Cardiac muscle cell (in vitro differentiated cells and primary cell): ENCODE measurements at regions not wholly inside any gene's neighbourhood (a gene's known extent, or its start where the extent isn't known, plus 50 kb on each side); places are given as distances from the start of the nearest gene placed in this dataset.

ENCODE experiments used
- DNase-seq, 2 donors: peaks; one replicate each; pipeline versions ENCODE4 v3.0.0 to v3.0.0-alpha.2; 2010 to 2017; ENCODE audit warnings: low read depth in 1 of 2, low spot score in 1 of 2
- H3K27ac ChIP-seq: fragments of 200-600 bp; sonication (generic); 2 replicates; pipeline ENCODE4 v1.5.1; 2016
- H3K27me3 ChIP-seq: fragments of 200-600 bp; sonication (generic); 2 replicates; pipeline ENCODE4 v1.6.0; 2016; ENCODE audit warnings: control low read depth
- H3K36me3 ChIP-seq: fragments of 200-600 bp; sonication (generic); 2 replicates; pipeline ENCODE4 v1.5.1; 2016; ENCODE audit warnings: control low read depth
- H3K4me1 ChIP-seq: fragments of 200-600 bp; sonication (generic); 2 replicates; pipeline ENCODE4 v1.8.1; 2017; ENCODE audit warnings: low read depth, mild to moderate bottlenecking, mixed run types
- H3K4me3 ChIP-seq: fragments of 200-600 bp; sonication (generic); 2 replicates; pipeline ENCODE4 v1.5.1; 2016; ENCODE audit warnings: mild to moderate bottlenecking
- H3K9me3 ChIP-seq: fragments of 200-600 bp; sonication (generic); 2 replicates; pipeline ENCODE4 v1.5.1; 2017; ENCODE audit warnings: low read depth, mild to moderate bottlenecking, control low read depth
- TF ChIP-seq, protein P1 (sequence below): IDR thresholded peaks from 2 replicates; pipeline ENCODE4 v1.5.1; 2012; ENCODE audit warnings: low read depth, mild to moderate bottlenecking, low read length

DNA sequence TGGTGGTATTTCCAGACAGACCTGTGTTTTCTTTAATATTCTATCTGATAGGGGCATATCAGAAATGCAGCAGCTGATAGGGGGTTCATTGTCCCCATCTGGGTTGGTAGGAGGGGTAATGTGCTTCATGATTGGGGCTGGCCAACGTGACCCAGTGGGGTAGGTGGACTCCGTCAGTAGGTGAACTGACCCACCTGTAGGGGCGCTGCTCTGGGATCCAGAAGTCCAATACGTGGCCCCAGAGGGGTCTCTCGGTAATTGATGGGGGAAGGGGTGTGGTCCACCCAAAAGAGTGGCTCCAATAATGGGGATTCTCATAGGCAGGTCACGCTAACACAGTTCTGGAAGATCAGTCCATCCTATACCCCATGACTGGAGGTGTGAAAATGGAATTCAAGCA is 112.0 kb downstream of the PRLHR start:
- TF ChIP-seq, protein P1, sequence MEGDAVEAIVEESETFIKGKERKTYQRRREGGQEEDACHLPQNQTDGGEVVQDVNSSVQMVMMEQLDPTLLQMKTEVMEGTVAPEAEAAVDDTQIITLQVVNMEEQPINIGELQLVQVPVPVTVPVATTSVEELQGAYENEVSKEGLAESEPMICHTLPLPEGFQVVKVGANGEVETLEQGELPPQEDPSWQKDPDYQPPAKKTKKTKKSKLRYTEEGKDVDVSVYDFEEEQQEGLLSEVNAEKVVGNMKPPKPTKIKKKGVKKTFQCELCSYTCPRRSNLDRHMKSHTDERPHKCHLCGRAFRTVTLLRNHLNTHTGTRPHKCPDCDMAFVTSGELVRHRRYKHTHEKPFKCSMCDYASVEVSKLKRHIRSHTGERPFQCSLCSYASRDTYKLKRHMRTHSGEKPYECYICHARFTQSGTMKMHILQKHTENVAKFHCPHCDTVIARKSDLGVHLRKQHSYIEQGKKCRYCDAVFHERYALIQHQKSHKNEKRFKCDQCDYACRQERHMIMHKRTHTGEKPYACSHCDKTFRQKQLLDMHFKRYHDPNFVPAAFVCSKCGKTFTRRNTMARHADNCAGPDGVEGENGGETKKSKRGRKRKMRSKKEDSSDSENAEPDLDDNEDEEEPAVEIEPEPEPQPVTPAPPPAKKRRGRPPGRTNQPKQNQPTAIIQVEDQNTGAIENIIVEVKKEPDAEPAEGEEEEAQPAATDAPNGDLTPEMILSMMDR: no peak
- Histone ChIP-seq H3K27ac (no peak overlapping the region), H3K9me3 (no peaks in the 10 kb centered on the region), H3K4me1 (no peaks in the 10 kb centered on the region), H3K27me3 (no peaks in the 10 kb centered on the region), H3K4me3 (no peak overlapping the region), H3K36me3 (no peaks in the 10 kb centered on the region)
- no peak for DNase-seq

DNA sequence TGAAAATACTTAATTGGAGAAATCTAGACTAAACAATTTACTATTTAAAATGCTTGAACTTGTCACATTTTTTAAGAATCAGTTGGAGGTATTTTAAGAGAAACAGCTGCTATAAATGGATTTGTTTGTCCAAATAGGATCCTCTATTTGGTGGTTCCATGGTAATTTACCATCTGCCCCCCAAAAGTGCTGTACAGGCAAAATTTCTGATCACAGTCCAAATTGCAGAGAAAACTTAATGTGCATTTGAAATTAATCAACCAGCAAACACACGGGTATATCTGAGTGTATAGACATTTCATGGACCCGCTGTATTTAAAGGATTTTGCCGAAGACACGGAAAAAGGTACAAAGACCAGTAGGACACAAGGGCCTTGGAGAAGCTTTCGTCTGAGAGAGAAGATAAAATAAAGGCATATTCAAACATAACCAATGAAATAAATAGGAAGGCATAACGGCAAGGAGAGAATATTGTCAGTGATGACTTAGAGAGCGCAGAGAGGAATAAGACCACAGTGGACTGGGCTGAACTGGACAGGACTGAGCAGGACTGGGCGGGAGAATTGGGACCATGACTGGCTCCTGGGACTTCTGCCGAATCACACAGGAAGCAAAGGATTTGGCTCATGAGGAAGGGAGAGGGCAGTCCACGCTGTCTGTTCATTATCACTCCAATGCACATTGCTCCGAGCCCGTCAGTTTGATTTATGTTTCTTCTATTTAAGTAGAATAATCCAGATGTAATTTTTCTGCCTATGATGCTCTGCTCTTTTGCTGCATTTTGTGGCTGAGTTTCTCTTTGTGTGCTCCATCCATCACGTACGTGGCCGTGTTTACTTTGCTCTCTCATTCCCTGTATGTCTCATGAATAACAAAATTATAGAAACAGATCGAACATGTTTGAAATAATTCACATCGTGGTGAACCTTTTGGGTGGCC is 112.8 kb downstream of the PRLHR start:
- Histone ChIP-seq H3K27me3 (no peaks in the 10 kb centered on the region), H3K9me3 (no peaks in the 10 kb centered on the region), H3K4me3 (no peak overlapping the region), H3K27ac (no peak overlapping the region), H3K36me3 (no peaks in the 10 kb centered on the region), H3K4me1 (no peaks in the 10 kb centered on the region)
- no peak for DNase-seq
- TF ChIP-seq, protein P1: no peak

DNA sequence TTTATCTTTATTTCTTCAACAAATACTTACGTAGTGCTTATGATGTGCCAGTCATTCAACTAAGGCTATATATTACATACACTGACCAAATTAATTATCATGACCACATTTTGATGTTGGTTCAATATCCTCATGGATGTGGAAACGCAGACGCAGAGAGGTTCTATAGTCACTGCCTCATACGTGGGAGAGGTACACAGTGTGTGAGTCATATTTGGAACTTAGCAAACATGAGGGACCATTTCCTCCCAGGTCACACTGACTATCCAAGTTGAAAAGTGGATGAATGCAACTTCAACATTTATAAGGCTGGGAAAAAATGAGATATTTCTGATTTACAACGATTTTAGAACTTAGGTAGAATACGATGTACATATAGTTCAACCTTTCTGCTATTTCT is 113.6 kb downstream of the PRLHR start:
- TF ChIP-seq, protein P1: no peak
- Histone ChIP-seq H3K27me3 (no peaks in the 10 kb centered on the region), H3K4me1 (no peaks in the 10 kb centered on the region), H3K27ac (no peak overlapping the region), H3K36me3 (no peaks in the 10 kb centered on the region), H3K4me3 (no peak overlapping the region), H3K9me3 (no peaks in the 10 kb centered on the region)
- no peak for DNase-seq

DNA sequence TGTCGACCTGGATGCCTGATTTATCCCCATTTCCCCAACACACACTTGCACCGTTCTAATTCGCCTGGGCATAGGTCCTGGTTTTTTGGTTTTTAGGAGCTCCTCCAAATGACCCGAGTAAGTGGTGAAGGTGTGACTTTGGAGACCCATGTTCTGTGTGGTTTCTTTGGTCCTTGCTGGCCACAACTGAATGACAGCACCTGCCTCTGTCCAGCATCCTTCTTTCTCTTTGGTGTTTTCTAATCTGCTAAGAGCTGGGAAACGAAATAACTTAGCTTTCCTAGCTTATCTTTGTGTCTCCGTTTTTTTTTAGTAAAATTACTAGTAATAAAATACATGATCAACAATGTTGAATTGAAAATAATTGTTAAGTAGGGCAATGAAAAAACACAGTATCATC is 120.2 kb downstream of the PRLHR start:
- DNase-seq: no peak
- Histone ChIP-seq H3K36me3 (no peaks in the 10 kb centered on the region), H3K9me3 (no peaks in the 10 kb centered on the region), H3K4me3 (no peak overlapping the region), H3K27me3 (peaks cover 4% of the 10 kb centered on the region), H3K4me1 (no peaks in the 10 kb centered on the region), H3K27ac (no peak overlapping the region)
- TF ChIP-seq, protein P1: no peak

DNA sequence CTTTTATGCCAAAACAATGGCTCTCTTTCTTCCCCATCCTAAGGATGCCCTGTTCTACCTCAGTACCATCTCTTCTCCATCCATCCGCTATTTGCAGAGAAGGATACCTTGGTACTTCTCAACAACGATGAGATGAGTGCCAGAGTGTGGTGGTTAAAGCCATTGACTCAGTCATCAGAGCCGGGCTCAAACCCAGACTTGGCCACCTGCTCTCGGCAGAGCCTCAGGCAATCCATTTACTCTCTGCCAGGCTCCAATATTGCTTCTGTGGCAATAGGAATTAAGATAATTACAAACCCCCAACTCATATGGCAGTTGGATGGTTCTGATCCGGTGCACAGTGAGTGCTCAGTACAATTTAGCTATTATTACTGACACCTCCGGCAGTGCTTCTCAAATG is 121.3 kb downstream of the PRLHR start:
- Histone ChIP-seq H3K27me3 (peaks cover 4% of the 10 kb centered on the region), H3K4me3 (no peak overlapping the region), H3K36me3 (no peaks in the 10 kb centered on the region), H3K27ac (no peak overlapping the region), H3K4me1 (no peaks in the 10 kb centered on the region), H3K9me3 (no peaks in the 10 kb centered on the region)
- no peak for DNase-seq
- TF ChIP-seq, protein P1: no peak
